ENCODE measurements at regions not wholly inside any gene's neighbourhood (a gene's known extent, or its start where the extent isn't known, plus 50 kb on each side); places are given as distances from the start of the nearest gene placed in this dataset.

DNA sequence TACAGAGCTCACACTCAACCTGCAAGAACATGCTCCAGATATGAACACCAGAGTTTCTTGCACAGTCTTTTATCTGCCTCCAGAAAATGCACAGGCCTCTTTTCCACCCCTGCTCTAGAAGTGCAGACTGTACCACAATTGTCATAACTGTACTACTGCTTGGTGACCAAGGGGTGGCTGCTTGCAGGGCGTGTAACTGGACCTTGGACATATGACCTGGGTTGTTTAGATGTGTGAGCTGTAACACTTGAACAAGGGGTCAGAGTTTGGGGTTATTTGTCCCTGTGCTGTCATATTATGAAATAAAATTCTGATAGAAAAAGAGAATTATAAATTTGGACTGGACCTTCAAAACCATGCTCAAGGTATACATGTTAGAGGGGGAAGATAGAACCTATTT, 1185.5 kb downstream of the FAM181B start:
- TF ChIP-seq, protein P1, sequence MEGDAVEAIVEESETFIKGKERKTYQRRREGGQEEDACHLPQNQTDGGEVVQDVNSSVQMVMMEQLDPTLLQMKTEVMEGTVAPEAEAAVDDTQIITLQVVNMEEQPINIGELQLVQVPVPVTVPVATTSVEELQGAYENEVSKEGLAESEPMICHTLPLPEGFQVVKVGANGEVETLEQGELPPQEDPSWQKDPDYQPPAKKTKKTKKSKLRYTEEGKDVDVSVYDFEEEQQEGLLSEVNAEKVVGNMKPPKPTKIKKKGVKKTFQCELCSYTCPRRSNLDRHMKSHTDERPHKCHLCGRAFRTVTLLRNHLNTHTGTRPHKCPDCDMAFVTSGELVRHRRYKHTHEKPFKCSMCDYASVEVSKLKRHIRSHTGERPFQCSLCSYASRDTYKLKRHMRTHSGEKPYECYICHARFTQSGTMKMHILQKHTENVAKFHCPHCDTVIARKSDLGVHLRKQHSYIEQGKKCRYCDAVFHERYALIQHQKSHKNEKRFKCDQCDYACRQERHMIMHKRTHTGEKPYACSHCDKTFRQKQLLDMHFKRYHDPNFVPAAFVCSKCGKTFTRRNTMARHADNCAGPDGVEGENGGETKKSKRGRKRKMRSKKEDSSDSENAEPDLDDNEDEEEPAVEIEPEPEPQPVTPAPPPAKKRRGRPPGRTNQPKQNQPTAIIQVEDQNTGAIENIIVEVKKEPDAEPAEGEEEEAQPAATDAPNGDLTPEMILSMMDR (IDR thresholded peaks at IDR 0.05; ENCODE audit: poor library complexity): no peak
- TF ChIP-seq EZH2phosphoT487 (IDR thresholded peaks at IDR 0.05; ENCODE audit: low read depth, severe bottlenecking, unreplicated experiment) (no peak), EZH2 (IDR thresholded peaks at IDR 0.05; ENCODE audit: borderline replicate concordance) (no peak)
